ENCODE measurements at regions not wholly inside any gene's neighbourhood (a gene's known extent, or its start where the extent isn't known, plus 50 kb on each side); places are given as distances from the start of the nearest gene placed in this dataset.

DNA sequence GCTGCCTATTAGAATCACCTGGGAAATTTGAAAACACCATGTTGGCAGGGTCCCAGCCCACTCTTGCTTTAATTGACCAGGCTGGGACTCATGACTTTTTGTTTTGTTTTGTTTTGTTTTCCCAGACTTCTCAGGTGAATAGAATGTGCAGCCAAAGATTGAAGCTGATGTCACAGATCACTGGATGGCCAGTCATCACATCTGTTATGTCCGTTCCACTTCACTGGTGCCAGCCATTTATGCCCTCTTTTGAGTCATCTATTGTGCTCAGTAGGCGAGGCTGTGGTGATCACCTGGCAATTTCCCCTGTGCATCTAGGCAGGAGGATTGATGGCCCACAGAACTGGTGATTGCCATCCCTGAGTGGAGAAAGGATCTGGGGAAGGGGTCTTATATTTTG, 297.3 kb downstream of the INSC start:
- TF ChIP-seq, protein P1, sequence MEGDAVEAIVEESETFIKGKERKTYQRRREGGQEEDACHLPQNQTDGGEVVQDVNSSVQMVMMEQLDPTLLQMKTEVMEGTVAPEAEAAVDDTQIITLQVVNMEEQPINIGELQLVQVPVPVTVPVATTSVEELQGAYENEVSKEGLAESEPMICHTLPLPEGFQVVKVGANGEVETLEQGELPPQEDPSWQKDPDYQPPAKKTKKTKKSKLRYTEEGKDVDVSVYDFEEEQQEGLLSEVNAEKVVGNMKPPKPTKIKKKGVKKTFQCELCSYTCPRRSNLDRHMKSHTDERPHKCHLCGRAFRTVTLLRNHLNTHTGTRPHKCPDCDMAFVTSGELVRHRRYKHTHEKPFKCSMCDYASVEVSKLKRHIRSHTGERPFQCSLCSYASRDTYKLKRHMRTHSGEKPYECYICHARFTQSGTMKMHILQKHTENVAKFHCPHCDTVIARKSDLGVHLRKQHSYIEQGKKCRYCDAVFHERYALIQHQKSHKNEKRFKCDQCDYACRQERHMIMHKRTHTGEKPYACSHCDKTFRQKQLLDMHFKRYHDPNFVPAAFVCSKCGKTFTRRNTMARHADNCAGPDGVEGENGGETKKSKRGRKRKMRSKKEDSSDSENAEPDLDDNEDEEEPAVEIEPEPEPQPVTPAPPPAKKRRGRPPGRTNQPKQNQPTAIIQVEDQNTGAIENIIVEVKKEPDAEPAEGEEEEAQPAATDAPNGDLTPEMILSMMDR (IDR thresholded peaks at IDR 0.05; ENCODE audit: insufficient read depth, low read depth, low read length), result no peak
- DNase-seq (ENCODE audit: low read depth), result no peak
- H3K4me3 ChIP-seq (ENCODE audit: low read depth, low read length), result no peak overlapping the region

DNA sequence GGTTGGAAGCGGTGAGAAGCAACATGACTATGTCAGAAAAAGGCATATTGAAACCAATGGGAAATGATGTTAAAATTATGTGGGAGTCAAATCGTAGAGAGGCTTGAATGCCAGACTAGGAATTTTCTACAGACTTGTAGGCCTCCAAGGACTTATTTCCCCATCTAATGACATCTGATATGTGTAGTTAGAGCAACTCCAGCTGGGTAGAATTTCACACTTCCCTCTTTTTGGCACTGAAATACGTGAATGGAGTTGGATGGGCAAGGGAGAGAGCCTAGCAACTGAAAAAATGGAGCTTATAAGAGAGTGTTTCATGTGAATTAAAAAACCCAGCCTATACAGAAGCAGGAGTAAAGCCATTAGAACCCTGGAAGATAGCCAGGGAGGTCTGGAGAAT, 304.2 kb downstream of the INSC start:
- DNase-seq (ENCODE audit: low read depth), result no peak
- TF ChIP-seq, protein P1 (IDR thresholded peaks at IDR 0.05; ENCODE audit: insufficient read depth, low read depth, low read length), result no peak
- H3K4me3 ChIP-seq (ENCODE audit: low read depth, low read length), result no peak overlapping the region

GRCh38 chr11:15419696-15420095, 305.0 kb downstream of the INSC start:
- no peak for DNase-seq (ENCODE audit: low read depth)
- TF ChIP-seq, protein P1 (IDR thresholded peaks at IDR 0.05; ENCODE audit: insufficient read depth, low read depth, low read length), result no peak
- H3K4me3 ChIP-seq (ENCODE audit: low read depth, low read length), result no peak overlapping the region

DNA sequence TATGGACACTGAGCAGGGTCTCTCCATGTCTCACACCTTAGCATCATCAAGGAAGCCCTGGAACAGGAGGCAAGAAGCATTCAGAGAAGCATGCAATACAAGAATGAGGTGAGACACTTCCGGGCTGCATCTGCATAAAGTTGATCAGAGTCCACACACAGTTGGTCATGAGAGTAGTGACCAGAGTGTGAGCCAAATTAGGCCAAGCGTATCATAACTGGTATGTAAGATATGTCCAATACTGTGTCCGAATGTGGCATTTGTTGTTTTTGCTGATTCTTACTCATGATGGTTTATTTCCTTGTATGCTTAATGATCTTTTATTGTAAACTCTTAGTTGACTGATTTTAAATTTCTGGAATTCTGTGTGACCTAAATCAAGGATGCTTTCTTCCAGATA, 315.7 kb downstream of the INSC start:
- TF ChIP-seq, protein P1 (IDR thresholded peaks at IDR 0.05; ENCODE audit: insufficient read depth, low read depth, low read length), result no peak
- H3K4me3 ChIP-seq (ENCODE audit: low read depth, low read length), result no peak overlapping the region
- no peak for DNase-seq (ENCODE audit: low read depth)

GRCh38 chr11:15434529-15434928, 319.8 kb downstream of the INSC start:
- H3K4me3 ChIP-seq (ENCODE audit: low read depth, low read length), result no peak overlapping the region
- TF ChIP-seq, protein P1 (IDR thresholded peaks at IDR 0.05; ENCODE audit: insufficient read depth, low read depth, low read length), result no peak
- DNase-seq (ENCODE audit: low read depth), result no peak

GRCh38 chr11:15446315-15446714, 331.6 kb downstream of the INSC start:
- no peak for DNase-seq (ENCODE audit: low read depth)
- no peak overlapping the region for H3K4me3 ChIP-seq (ENCODE audit: low read depth, low read length)
- TF ChIP-seq, protein P1 (IDR thresholded peaks at IDR 0.05; ENCODE audit: insufficient read depth, low read depth, low read length), result no peak

DNA sequence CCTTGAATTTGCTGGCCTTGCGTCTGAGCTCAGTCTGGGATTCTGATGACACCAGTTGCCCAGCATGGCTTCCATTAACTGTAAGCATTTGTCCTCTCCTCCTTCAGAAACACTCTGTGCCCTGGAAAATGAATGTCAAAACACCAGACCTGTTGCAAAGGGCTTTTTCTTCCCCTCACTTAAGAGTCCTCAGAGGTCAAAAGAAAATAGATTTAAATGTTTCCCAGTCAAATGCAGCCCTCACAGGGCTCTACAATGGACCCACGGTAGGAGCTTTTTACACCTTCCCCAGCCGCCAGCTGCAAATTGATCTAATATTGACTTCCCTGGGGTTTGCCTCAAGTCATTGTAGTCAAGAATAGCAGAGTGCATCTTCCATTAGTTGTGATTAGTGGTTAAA, 332.2 kb downstream of the INSC start:
- H3K4me3 ChIP-seq (ENCODE audit: low read depth, low read length), result no peak overlapping the region
- TF ChIP-seq, protein P1 (IDR thresholded peaks at IDR 0.05; ENCODE audit: insufficient read depth, low read depth, low read length), result no peak
- DNase-seq (ENCODE audit: low read depth), result no peak
